Upper lobe of right lung (tissue), 1 donor: ENCODE measurements at regions not wholly inside any gene's neighbourhood (a gene's known extent, or its start where the extent isn't known, plus 50 kb on each side); places are given as distances from the start of the nearest gene placed in this dataset.

Experiments
- ATAC-seq: fragments of 200-7000 bp; cut with Tn5 transposase; one replicate; pipeline ENCODE4 v1.9.1; 2020; ENCODE audit warnings: mild to moderate bottlenecking, moderate library complexity
- DNase-seq: peaks from one replicate; pipeline ENCODE4 v3.0.0-alpha.2; 2020
- H3K27ac ChIP-seq: fragments of 200-600 bp; one replicate; pipeline ENCODE4 v1.8.0; 2022
- H3K27me3 ChIP-seq: fragments of 200-600 bp; one replicate; pipeline ENCODE4 v1.8.0; 2022; ENCODE audit warnings: mild to moderate bottlenecking
- H3K36me3 ChIP-seq: fragments of 200-600 bp; one replicate; pipeline ENCODE4 v1.8.0; 2022
- H3K4me1 ChIP-seq: fragments of 200-600 bp; one replicate; pipeline ENCODE4 v1.8.0; 2022
- H3K4me3 ChIP-seq: fragments of 200-600 bp; one replicate; pipeline ENCODE4 v1.8.0; 2022; ENCODE audit warnings: mild to moderate bottlenecking
- H3K9me3 ChIP-seq: fragments of 200-600 bp; one replicate; pipeline ENCODE4 v1.8.0; 2022
- intact Hi-C: fragments of 100-400 bp; cut with DNase I; formaldehyde crosslinking; loops from one replicate; pipeline ENCODE4 v1.11.0; 2022
- TF ChIP-seq, protein P1 (sequence below): fragments of 200-600 bp; IDR thresholded peaks from one replicate; pipeline ENCODE4 v1.8.0; 2022; ENCODE audit warnings: antibody characterized with exemption
- donor health status: DM: no; HTN: yes; CAD: no; lungs with severe emphysema.

DNA sequence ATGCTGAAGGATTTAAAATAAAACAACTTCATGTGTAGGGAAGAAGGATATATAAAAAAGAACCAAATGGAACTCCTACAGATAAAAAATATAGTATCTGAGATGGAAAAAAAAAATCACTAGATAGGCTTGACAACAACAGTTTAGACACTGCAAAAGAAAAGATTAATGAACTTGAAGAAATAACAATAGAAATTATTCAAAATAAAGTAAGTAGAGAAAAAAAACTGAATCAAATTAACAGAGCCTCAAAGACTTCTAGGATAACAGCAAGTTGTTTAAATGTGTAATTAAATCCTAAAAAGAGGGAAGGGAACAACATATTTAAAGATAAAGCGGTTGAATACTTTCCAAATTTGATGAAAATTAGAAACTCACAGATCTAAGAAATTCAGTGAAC lies 316.3 kb upstream of the ECI2 start:
- no peak for ATAC-seq

DNA sequence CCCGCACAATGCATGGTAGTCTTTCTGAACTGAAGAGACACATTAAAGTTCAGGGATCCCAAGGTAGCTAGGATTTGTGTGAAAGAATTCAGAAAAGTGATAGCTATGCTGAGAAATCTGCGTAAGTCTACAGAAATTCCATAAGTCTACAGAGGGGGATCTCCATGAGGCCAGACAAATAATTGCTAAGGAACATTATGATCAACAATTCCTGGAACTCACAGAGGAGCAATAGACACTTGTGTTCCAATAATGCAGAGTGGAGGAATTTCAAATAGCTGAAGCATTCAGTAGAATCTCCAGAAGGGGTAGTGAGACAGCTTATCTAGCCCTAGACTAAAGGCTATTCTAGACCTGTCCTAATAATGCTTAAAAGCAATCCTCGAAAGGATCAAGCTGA lies 315.7 kb upstream of the ECI2 start:
- intact Hi-C loops: no loop called here
- no peaks in the 10 kb centered on the region for H3K27me3 ChIP-seq
- no peak for ATAC-seq
- H3K4me3 ChIP-seq: no peak overlapping the region
- TF ChIP-seq, protein P1, sequence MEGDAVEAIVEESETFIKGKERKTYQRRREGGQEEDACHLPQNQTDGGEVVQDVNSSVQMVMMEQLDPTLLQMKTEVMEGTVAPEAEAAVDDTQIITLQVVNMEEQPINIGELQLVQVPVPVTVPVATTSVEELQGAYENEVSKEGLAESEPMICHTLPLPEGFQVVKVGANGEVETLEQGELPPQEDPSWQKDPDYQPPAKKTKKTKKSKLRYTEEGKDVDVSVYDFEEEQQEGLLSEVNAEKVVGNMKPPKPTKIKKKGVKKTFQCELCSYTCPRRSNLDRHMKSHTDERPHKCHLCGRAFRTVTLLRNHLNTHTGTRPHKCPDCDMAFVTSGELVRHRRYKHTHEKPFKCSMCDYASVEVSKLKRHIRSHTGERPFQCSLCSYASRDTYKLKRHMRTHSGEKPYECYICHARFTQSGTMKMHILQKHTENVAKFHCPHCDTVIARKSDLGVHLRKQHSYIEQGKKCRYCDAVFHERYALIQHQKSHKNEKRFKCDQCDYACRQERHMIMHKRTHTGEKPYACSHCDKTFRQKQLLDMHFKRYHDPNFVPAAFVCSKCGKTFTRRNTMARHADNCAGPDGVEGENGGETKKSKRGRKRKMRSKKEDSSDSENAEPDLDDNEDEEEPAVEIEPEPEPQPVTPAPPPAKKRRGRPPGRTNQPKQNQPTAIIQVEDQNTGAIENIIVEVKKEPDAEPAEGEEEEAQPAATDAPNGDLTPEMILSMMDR: no peak
- no peaks in the 10 kb centered on the region for H3K9me3 ChIP-seq
- no peak for DNase-seq
- H3K36me3 ChIP-seq: no peaks in the 10 kb centered on the region
- H3K4me1 ChIP-seq: no peaks in the 10 kb centered on the region
- H3K27ac ChIP-seq: no peak overlapping the region

More for the DNA sequence above, 316.3 kb upstream of the ECI2 start:
- H3K9me3 ChIP-seq: no peaks in the 10 kb centered on the region
- no peaks in the 10 kb centered on the region for H3K27me3 ChIP-seq
- no peak for DNase-seq
- no peak overlapping the region for H3K4me3 ChIP-seq
- intact Hi-C loops: no loop called here
- H3K36me3 ChIP-seq: no peaks in the 10 kb centered on the region
- H3K4me1 ChIP-seq: no peaks in the 10 kb centered on the region
- TF ChIP-seq, protein P1: no peak
- H3K27ac ChIP-seq: no peak overlapping the region

DNA sequence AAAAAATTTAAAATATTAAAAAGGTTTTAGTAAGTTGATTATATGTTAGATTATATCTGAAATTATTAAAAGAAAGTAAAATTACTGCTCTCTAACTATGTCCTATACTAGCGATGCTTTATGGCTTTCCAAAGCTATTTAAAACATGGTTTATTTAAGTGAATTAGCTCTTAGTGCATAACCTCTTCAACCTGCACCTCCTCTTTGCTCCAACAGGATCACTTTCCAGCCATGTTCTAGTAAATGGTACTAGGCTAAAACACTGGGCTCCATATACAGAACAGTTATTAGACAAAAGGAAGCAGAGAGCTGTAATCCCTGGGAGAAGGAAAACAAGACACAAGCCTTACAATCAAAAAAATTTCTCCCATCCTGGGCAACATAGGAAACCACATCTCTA lies 314.9 kb upstream of the ECI2 start:
- no peaks in the 10 kb centered on the region for H3K27me3 ChIP-seq
- ATAC-seq: no peak
- H3K27ac ChIP-seq: no peak overlapping the region
- no peaks in the 10 kb centered on the region for H3K9me3 ChIP-seq
- H3K36me3 ChIP-seq: no peaks in the 10 kb centered on the region
- no peak overlapping the region for H3K4me3 ChIP-seq
- TF ChIP-seq, protein P1: no peak
- DNase-seq: no peak
- no peaks in the 10 kb centered on the region for H3K4me1 ChIP-seq
- intact Hi-C loops: no loop called here

DNA sequence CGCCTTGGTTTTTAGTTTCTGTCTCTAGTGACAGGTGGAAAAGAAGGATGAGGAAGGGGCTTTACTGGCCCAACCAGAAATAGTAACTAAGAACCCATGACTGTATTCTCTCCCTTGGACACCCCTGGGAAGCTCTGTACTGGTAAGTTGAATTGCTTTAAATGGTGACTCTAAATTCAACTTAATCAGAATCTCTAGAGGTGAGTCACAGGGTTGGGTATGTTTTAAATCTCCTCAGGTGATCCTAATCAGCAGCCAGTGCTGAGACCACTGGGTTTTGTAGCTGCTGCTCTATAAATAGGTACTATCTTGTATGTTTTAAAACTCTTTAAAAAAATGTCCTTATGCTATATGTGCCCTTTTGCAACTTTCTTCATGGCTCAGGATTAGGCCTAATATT lies 314.0 kb upstream of the ECI2 start:
- no peak for DNase-seq
- Histone ChIP-seq H3K36me3 (no peaks in the 10 kb centered on the region), H3K4me3 (no peak overlapping the region), H3K27me3 (no peaks in the 10 kb centered on the region), H3K9me3 (no peaks in the 10 kb centered on the region), H3K27ac (no peak overlapping the region), H3K4me1 (no peaks in the 10 kb centered on the region)
- TF ChIP-seq, protein P1: no peak
- intact Hi-C loops: no loop called here
- ATAC-seq: no peak

DNA sequence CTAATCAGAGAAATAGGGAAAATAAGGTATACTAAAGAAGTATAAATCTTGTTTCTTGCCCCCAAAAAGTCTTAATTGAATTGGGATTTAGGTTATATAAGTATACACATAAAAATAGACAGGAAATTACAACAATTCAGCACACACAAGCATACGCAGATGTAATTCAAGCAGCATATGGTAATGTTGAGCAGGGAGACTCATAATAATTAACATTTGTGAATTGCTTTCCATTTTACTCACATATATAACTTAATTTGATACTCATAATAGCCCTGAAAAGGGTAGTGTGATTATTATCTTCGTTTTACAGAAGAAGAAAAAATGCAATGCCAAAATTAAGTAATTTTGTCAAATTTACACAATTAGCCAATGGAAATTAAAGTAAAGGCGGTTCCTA lies 313.5 kb upstream of the ECI2 start:
- TF ChIP-seq, protein P1: no peak
- ATAC-seq (no peak), DNase-seq (no peak)
- Histone ChIP-seq H3K4me3 (no peak overlapping the region), H3K36me3 (no peaks in the 10 kb centered on the region), H3K27ac (no peak overlapping the region), H3K4me1 (no peaks in the 10 kb centered on the region), H3K9me3 (no peaks in the 10 kb centered on the region), H3K27me3 (no peaks in the 10 kb centered on the region)
- intact Hi-C loops: no loop called here

DNA sequence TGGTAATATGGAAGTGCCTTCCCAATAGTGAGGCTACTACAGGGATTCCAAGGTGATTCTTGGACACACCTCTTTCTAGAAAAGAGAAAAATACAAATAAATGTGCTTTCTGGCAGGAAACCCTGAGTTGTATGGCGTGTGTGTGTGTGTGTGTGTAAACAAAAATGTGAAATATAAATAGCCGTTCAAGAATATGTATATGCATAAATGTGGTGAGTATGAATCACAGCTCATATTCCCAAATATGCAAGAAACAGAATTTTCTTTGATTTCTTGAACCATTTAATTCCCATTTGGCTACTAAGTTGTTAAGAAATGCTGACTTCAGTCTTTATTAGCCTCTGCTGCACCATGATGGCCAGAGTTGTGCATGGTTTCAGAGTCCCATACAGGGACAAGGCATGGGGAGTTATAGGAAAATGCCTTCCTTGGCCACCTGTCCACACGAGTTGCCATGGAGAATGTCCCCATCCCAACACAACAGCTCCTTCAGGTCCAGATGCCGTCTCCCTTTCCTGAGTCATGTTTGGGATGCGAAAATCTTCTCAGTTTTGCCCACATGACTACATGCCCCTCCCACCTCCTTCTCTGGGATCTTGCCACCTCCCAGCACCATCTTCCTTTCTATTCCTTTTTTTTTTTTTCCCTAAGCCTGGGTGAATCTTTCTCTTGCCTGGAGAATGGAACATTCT lies 312.4 kb upstream of the ECI2 start:
- H3K27me3 ChIP-seq: no peaks in the 10 kb centered on the region
- ATAC-seq: no peak
- H3K27ac ChIP-seq: no peak overlapping the region
- H3K36me3 ChIP-seq: no peaks in the 10 kb centered on the region
- DNase-seq: no peak
- no peaks in the 10 kb centered on the region for H3K4me1 ChIP-seq
- TF ChIP-seq, protein P1: no peak
- no peak overlapping the region for H3K4me3 ChIP-seq
- no peaks in the 10 kb centered on the region for H3K9me3 ChIP-seq
- intact Hi-C loops: no loop called here
